Peyer's patch (tissue), 4 donors: ENCODE measurements at regions not wholly inside any gene's neighbourhood (a gene's known extent, or its start where the extent isn't known, plus 50 kb on each side); places are given as distances from the start of the nearest gene placed in this dataset.
A peak's percentile ranks its signal among the peaks of the same experiment; 100 is the strongest.

ENCODE experiments used
- DNase-seq, 3 donors: peaks; one replicate each; pipeline ENCODE4 v3.0.0-alpha.2; 2017 to 2019
- H3K27ac ChIP-seq, 4 donors: fragments of 200-600 bp; sonication (generic); one replicate each; pipeline ENCODE4 v1.5.1; 2016 to 2019
- H3K27me3 ChIP-seq, 2 donors: fragments of 200-600 bp; sonication (generic); one replicate each; pipeline ENCODE4 v1.5.1; 2019
- H3K36me3 ChIP-seq, 3 donors: fragments of 200-600 bp; sonication (generic); one replicate each; pipeline ENCODE4 v1.5.1; 2016 to 2019
- H3K4me1 ChIP-seq, 4 donors: fragments of 200-600 bp; sonication (generic); one replicate each; pipeline ENCODE4 v1.5.1; 2016 to 2019
- H3K4me3 ChIP-seq, 4 donors: fragments of 200-600 bp; sonication (generic); 1 replicate in 3 of 4; 2 replicates in 1 of 4; pipeline ENCODE4 v1.5.1; 2016 to 2019; ENCODE audit warnings: mild to moderate bottlenecking in 1 of 4
- H3K9me3 ChIP-seq, 4 donors: fragments of 200-600 bp; sonication (generic); one replicate each; pipeline ENCODE4 v1.5.1; 2016 to 2019; ENCODE audit warnings: mild to moderate bottlenecking in 1 of 4
- POLR2A ChIP-seq, 2 donors: fragments of 450-650 bp; IDR thresholded peaks; one replicate each; pipeline ENCODE4 v1.5.1; 2017; ENCODE audit warnings: antibody characterized with exemption in 2 of 2, mild to moderate bottlenecking in 2 of 2, moderate library complexity in 2 of 2
- TF ChIP-seq, protein P1 (sequence below), 6 experiments: fragments of 450-650 bp in 4 of 6; fragments of 200-600 bp in 2 of 6; sonication (generic) in 1 of 6; IDR thresholded peaks; one replicate each; pipeline ENCODE4 v1.5.1; 2017 to 2019; ENCODE audit warnings: antibody characterized with exemption in 6 of 6, mild to moderate bottlenecking in 3 of 6, moderate library complexity in 1 of 6

DNA sequence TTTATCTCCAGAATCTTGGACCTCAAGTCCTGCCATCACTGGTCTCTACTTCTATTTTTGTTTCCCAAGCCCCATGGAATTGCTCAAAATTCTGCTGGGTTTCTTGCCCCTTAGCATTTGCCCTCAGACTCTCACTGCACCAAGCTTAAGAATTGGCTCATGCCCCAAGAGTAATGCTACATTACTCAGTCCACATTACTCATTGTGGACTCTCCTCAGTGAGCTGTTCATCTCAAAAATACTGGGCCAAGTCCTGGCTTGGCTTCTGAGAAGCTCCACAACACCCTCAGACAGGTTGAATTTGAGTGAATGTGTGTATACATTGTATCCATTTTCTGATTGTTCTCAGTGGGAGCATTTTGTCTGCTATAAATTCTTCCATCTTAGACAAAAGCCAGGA is 364.4 kb upstream of the ARHGEF26 start:
- Histone ChIP-seq H3K4me1 (no peaks in the 10 kb centered on the region), H3K27me3 (no peaks in the 10 kb centered on the region), H3K9me3 (no peaks in the 10 kb centered on the region), H3K4me3 (no peak overlapping the region), H3K36me3 (no peaks in the 10 kb centered on the region), H3K27ac (no peak overlapping the region)
- DNase-seq = no peak
- no peak for TF ChIP-seq POLR2A (IDR thresholded peaks at IDR 0.05)
- TF ChIP-seq, protein P1, sequence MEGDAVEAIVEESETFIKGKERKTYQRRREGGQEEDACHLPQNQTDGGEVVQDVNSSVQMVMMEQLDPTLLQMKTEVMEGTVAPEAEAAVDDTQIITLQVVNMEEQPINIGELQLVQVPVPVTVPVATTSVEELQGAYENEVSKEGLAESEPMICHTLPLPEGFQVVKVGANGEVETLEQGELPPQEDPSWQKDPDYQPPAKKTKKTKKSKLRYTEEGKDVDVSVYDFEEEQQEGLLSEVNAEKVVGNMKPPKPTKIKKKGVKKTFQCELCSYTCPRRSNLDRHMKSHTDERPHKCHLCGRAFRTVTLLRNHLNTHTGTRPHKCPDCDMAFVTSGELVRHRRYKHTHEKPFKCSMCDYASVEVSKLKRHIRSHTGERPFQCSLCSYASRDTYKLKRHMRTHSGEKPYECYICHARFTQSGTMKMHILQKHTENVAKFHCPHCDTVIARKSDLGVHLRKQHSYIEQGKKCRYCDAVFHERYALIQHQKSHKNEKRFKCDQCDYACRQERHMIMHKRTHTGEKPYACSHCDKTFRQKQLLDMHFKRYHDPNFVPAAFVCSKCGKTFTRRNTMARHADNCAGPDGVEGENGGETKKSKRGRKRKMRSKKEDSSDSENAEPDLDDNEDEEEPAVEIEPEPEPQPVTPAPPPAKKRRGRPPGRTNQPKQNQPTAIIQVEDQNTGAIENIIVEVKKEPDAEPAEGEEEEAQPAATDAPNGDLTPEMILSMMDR (IDR thresholded peaks at IDR 0.05) = no peak

DNA sequence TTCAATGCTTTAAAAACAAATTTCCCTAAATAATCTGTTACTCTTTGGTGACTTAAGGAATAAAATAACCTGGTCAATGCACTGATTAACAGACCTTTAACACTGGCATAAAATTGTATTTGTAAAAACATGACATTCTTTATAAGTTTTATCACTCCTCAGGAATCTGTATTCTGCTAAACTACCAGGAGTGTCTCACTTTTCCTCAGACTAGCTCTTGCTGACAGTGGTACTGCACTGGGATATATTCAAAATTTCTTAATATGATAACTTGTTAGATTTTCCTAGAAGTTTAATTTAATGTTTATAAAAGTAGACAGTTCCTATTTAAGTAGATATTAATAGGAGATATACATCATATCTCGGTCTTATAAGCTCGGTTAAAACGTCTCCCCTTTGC is 363.4 kb upstream of the ARHGEF26 start:
- no peaks in the 10 kb centered on the region for H3K9me3 ChIP-seq
- TF ChIP-seq, protein P1 (IDR thresholded peaks at IDR 0.05) = no peak
- no peak for TF ChIP-seq POLR2A (IDR thresholded peaks at IDR 0.05)
- no peak overlapping the region for H3K4me3 ChIP-seq

DNA sequence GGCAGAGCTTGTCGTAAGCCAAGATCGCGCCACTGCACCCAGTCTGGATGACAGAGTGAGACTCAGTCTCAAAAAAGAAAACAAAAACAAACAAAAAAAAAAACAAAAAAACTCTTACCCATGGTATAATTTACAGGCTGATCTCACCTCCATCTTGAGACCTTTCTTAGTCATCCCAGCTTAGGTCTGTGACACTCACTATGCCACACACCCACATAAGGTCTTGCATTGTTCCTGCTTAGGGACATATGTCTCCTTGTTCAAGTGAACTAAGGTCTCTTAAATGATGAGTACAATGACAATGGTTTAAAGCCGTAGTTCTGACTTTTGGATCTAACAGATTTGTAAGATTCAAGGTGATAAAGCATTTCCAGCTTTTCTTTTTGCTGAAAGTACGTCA is 360.2 kb upstream of the ARHGEF26 start:
- DNase-seq = no peak
- Histone ChIP-seq H3K9me3 (no peaks in the 10 kb centered on the region), H3K27me3 (no peaks in the 10 kb centered on the region), H3K4me1 (no peaks in the 10 kb centered on the region), H3K36me3 (no peaks in the 10 kb centered on the region), H3K27ac (no peak overlapping the region), H3K4me3 (no peak overlapping the region)
- TF ChIP-seq POLR2A (IDR thresholded peaks at IDR 0.05) = no peak
- TF ChIP-seq, protein P1 (IDR thresholded peaks at IDR 0.05) = no peak

More for the DNA sequence above, 363.4 kb upstream of the ARHGEF26 start:
- no peak for DNase-seq
- Histone ChIP-seq H3K27ac (no peak overlapping the region), H3K36me3 (no peaks in the 10 kb centered on the region), H3K27me3 (no peaks in the 10 kb centered on the region), H3K4me1 (no peaks in the 10 kb centered on the region)

DNA sequence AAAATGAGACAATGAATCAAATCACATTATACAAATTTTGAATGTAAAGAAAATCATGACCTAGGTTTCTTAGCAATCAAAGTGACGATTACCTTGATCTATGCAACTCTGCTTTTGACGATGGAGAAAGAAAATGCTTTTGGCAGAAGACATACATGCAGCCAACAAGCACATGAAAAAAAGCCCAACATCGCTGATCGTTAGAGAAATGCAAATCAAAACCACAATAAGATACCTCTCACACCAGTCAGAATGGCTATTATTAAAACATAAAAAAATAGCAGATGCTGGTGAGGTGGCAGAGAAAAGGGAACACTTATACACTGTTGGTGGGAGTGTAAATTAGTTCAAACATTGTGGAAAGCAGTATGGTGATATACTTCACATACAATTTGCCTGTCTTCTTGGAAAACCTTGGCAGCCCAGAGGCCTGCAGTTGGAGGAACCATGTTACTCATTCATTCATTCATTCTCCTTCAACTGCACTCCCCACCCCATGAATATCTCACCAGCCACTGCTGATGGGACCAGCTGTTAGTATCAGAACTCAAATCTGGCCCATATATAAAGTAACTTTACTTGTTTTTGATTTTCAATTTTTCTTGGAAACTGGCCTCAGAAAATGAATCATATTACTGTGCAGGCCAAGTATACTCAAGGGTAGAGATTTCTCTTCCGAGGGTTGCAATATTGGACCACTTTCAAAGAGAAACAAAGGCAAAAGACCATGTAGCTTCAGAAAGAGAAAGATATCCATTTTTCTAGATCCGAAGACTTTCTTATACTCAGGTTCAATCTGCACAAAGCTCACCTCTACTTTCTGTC is 358.6 kb upstream of the ARHGEF26 start:
- Histone ChIP-seq H3K9me3 (no peaks in the 10 kb centered on the region), H3K4me1 (no peaks in the 10 kb centered on the region), H3K4me3 (no peak overlapping the region), H3K36me3 (no peaks in the 10 kb centered on the region), H3K27me3 (no peaks in the 10 kb centered on the region), H3K27ac (no peak overlapping the region)
- TF ChIP-seq POLR2A (IDR thresholded peaks at IDR 0.05) = no peak
- TF ChIP-seq, protein P1 (IDR thresholded peaks at IDR 0.05) = no peak
- DNase-seq = no peak

DNA sequence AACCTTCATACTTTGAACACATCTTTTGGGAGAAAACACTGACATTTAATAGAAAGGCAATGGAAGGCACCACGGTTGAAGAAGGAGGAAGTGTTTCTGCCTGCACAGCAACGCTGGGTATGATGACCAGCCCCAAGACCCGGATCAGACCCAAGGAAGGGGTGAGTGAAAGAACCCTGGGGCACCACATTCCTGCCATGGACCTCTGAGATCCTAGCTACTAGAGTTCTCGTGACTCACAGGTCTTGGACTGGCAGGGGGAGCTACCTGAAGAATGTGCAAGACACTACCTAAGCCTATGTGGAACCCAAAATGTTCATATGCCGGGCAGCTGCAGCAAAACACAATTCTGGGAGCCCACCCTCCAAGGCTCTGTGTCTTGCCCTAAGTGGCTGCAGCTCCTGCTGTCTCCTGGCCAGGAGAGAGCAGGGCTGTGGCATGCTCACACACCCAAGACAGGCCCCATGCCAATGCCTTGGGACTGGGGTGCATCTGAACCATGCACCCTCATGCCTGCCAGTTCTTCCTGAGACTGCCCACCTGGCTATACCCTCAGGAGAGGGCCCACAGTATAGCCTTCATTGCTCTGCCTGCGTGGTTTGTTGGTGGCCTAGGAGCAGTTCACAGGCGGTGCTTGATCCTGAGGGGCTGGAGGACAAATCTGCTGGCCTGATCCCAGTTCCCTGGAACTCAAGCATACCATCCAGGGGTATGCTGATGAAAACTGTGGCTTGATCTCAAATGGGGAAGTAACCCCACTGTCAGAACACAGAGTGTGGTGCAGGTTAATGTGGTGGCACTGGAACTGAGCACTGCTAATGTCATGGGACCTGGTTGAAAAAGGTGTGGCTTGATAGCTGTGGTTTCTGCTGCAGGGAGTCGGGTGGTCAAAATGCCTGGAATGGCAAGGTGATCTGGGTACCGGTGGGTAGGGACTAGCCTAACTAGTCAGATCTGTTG is 353.3 kb upstream of the ARHGEF26 start:
- Histone ChIP-seq H3K4me3 (no peak overlapping the region), H3K36me3 (no peaks in the 10 kb centered on the region), H3K27ac (no peak overlapping the region), H3K9me3 (no peaks in the 10 kb centered on the region), H3K4me1 (no peaks in the 10 kb centered on the region), H3K27me3 (no peaks in the 10 kb centered on the region)
- DNase-seq = peak in 1 of 3 donors; percentile 45
- TF ChIP-seq, protein P1 (IDR thresholded peaks at IDR 0.05) = no peak
- no peak for TF ChIP-seq POLR2A (IDR thresholded peaks at IDR 0.05)
